HG03159 (cell line): ENCODE measurements at regions not wholly inside any gene's neighbourhood (a gene's known extent, or its start where the extent isn't known, plus 50 kb on each side); places are given as distances from the start of the nearest gene placed in this dataset.
"Not testable (repeated sequence)": the region's sequence is repeated elsewhere in the genome, so short reads cannot be mapped to it uniquely, and the experiment has no call there.

ENCODE experiments used
- ATAC-seq: cut with Tn5 transposase; IDR thresholded peaks from one replicate; pipeline ENCODE4 v1.9.1; 2021; ENCODE audit warnings: mild to moderate bottlenecking, moderate library complexity; ENCODE audit not compliant: unreplicated experiment

DNA sequence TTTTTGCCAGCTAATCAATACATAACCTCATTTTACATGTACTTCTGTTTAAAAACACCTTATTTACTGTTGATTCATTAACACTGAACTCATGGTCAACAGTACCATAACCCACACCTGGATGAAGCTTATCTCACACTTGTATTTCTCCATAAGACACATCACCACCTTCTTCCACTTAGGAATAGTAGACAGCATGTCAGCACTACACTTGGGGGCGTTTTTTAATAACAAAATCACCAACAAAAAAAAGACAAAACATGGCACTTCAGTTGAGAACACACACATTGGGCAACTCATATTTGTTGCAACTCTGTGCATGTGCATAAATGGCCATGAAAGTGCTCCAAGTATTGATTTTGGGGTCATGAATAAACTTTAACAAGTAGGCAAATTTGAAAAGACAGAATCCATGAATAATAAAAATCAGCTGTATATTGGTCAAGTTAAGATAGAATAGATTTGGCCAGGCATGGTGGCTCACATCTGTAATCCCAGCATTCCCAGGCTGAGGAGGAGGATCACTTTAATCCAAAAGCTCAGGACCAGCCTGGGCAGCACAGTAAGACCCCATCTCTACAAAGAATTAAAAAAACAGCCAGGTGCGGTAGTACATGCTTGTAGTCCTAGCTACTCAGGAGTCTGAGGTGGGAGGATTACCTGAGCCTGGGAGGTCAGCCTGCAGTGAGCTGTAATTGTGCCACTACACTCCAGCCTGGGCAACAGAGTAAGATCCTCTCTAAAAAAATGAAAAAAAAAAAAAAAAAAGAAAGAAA lies 84.4 kb upstream of the SRD5A2 start:
- ATAC-seq: no peak

GRCh38 chr2:31660812-31661335 lies 80.1 kb upstream of the SRD5A2 start:
- ATAC-seq: no peak

DNA sequence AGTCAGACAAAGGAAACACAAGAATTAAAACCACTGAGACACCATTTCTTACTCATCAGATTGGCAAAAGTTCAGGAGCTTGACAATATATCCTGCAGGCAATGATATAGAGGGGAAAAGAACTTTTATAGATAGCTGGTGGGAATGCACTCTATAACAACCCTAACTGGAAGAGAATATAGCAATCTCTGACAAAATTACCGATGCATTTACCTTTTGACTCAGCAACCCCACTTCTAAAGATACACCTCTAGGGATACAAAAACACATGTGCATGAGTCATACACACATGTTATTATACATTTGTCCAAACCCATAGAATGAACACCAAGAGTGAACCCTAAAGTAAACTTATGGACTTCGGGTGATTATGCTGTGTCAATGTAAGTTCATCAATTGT lies 79.4 kb upstream of the SRD5A2 start:
- ATAC-seq: no peak

DNA sequence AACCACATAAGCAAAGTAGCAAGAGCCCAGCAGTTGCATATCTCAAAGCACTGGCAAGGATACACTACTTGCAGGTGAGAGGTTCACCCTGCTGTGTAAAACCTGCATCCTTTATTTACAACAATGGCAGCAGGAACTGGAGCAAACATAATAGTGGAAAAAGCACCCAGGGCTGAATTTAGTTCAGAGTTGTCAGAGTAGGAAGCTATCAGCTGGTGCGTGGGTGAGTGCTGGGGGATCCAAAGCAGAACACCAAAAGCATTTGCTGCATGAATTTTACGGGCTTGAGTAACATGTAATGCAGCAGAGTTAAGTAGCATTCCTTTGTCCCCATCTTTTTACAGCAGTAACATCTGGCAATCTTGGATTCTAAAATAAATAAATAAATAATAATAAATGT lies 73.5 kb upstream of the SRD5A2 start:
- no peak for ATAC-seq

GRCh38 chr2:31651736-31652135 lies 71.0 kb upstream of the SRD5A2 start:
- no peak for ATAC-seq

- ATAC-seq: no peak
Measured at GRCh38 chr2:31651267-31651666, 70.5 kb upstream of the SRD5A2 start.

DNA sequence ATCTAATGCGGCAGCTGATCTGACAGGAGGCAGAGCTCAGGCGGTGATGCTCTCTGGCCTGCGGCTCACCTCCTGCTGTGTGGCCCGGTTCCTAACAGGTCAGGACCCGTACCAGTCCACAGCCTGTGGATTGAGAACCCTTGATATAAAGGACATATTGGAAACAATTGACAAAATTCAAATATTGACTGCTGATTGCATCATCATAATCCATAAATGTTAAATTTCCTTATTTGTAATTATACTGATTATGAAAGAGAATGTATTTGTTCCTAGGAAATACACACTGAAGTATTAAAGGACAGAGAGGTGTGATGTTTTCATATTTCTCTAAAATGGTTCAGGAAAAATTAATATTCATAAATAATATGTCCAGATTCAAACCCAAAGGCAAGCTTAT lies 63.8 kb upstream of the SRD5A2 start:
- no peak for ATAC-seq

DNA sequence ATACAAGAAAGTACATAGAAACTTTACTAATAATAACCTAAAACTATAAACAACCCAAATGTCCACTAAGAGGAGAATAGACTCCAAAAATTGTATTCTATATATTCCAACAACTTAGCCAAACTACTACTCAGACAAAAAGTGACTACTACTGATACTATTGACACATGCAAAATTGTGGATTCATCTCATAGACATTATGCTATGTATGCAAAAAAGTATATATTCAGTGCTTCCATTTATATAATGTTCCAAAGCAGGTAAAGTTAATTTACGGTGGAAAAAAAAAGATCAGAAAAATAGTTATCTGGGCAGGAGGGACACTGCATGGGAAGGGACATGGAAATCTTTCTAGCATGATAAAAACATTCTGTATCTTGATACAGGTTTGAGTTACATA lies 62.0 kb upstream of the SRD5A2 start:
- ATAC-seq: no peak

DNA sequence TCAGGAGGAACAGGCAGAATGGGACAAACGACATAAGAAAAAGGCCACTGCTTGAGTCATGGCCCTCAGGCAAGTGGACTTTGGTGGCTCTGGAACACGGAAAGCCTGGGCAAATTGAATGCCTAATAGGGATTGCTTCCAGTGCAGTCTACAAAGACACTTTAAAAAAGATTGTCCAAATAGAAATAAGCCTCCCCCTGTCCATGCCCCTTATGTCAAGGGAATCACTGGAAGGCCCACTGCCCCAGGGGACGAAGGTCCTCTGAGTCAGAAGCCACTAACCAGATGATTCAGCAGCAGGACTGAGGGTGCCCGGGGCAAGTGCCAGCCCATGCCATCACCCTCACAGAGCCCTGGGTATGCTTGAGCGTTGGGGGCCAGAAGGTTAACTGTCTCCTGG lies 51.5 kb upstream of the SRD5A2 start:
- ATAC-seq: not testable (repeated sequence)
